HG02759 (cell line): ENCODE measurements at regions not wholly inside any gene's neighbourhood (a gene's known extent, or its start where the extent isn't known, plus 50 kb on each side); places are given as distances from the start of the nearest gene placed in this dataset.
"Not testable (repeated sequence)": the region's sequence is repeated elsewhere in the genome, so short reads cannot be mapped to it uniquely, and the experiment has no call there.

ENCODE experiments used
- ATAC-seq: cut with Tn5 transposase; IDR thresholded peaks from one replicate; pipeline ENCODE4 v1.9.1; 2021; ENCODE audit warnings: mild to moderate bottlenecking, moderate library complexity; ENCODE audit not compliant: unreplicated experiment

DNA sequence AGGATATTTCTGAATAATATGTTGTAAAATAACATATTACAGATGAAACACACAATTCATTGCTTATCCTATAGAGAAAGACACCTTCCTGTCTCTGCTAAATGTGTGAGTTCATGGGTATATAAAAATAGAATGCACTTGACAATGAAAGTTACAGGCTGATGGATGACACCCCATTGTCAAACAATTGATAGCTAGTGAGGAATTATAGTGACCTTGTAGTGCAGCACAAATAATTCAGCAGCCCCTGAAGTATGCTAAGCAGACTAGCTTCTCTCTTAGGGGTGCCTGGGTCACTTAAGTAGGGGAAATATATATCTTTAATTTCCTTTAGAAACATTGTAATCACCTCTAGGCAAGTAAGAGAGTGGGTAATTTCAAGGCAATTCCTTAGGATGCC lies 826.2 kb downstream of the CDH8 start:
- ATAC-seq = no peak

DNA sequence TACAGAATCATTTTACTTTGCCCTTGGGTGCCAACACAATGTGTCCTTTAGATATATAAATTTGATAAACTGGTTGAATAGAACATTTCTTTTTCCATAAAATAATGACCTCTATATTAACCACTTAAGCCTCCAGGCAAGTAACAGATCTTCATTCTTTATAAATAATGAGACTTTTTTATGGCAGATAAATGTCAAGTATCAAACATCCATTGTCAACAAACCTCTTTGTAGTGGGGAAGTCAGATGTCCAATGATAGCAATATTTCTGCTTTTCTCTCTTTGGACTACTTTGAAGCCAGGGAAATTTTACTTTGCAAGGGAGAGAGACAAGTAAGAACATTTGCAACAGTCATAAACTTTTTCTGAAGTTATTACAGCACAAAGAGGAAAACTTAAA lies 841.2 kb downstream of the CDH8 start:
- no peak for ATAC-seq

DNA sequence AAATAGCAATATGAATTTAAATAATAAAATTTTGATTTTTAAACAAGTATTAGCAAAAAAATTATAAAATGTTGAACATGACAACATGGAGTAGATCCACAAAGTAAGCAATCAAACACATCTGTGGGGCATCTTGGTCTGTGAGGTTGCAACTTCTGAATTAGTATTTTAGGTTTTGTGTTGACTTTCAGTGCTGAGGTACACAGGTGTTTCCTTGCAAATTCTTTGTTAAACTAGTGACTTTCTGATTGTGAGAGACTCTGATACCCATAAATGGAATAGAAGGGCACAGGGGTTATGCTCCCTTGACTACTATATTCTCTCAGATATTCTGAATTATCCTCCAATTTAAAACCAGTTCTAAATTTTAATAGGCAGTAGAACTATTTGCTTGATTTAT lies 841.7 kb downstream of the CDH8 start:
- no peak for ATAC-seq

DNA sequence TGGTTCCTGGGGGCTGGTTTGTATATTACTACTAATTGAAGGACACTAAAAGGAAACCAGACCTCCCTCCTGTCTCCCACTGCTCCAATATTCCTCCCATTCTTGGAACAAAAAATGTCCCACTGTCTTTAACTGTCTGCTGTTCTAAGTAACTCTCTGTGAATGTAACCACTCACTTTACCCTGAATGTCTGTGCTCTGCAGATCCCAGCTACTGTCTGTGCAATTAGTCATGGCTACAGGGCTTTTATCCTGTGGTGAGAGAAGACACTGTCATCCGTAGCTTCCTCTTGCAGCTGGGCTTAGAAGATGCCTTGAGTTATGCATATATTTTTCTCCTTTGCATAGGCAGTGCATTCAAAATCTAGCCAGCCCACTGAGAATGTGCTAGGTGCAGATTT lies 853.8 kb downstream of the CDH8 start:
- no peak for ATAC-seq

DNA sequence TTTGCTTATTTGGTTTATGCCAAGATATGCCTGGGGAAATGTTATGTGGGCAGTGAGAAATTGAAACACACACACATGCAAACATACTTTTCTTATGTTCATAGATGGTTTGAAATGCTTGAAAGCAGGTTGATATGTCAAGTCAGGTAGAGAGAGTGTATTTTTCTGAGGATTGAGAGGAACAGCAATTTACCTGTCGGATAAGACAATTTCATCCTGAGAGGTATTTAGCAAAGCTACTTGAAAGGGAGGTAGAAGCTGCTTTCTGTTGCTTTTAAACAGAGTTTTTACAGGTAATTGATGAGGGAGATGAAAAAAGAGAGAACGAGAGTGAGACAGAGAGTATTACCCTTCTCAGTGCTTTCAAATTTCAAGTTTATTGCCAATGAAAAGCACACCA lies 854.3 kb downstream of the CDH8 start:
- no peak for ATAC-seq

DNA sequence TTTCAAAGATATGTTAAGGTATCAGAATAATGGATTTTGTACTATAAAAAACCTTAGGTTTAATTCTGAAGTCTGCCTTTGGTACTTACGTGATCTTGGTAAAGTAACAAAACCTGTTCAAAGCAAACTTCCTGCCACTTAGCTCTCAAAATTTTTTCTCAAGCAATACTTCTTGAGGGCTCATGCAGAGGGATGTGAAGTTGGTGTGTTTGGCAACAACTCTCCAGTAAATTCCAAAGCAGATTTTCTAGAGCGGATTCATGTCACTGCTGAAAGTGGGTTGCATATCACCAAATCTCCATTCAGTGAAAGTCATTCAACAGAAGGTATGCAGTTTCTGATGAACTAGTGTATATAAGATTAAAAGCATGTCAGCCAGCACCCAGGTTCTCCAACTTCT lies 856.7 kb downstream of the CDH8 start:
- ATAC-seq = no peak

DNA sequence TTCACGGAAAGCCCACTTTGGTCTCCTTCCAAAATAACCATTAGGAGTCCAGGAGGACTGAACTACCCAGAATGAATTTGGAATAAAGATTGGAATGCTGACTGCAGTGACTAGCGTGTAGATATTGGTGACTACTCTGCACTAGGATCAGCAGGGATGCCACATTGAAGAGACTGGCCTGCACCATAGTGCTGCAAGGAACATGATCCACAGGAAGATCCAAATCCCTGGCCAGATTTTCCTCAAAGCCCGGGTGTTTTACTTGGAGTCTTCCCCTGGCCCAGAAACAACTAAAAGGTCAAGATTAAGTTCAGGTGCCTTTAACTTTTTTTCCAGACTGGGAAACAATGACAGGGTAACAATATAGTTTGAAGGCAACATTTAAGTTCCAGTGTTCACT lies 870.4 kb downstream of the CDH8 start:
- ATAC-seq = no peak

DNA sequence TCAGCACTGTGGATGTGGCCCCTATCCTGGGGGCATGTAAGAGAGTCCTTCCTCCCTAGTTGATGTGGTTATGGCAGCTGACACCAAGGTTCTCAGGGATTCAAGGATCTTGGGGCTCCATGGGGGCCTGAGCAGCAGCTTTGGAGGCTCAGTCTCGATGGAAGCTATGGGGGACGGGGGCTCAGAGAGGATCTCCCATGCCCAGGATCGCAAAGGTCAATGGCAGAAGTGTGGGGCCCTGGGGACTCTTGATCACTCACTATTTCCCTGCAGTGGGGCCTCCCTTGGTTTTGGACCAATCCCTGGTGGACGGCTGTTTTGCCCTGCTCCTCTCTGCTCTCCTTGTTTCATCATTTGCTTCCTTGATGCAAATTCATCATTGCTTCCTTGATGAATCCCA lies 885.9 kb downstream of the CDH8 start:
- no peak for ATAC-seq

DNA sequence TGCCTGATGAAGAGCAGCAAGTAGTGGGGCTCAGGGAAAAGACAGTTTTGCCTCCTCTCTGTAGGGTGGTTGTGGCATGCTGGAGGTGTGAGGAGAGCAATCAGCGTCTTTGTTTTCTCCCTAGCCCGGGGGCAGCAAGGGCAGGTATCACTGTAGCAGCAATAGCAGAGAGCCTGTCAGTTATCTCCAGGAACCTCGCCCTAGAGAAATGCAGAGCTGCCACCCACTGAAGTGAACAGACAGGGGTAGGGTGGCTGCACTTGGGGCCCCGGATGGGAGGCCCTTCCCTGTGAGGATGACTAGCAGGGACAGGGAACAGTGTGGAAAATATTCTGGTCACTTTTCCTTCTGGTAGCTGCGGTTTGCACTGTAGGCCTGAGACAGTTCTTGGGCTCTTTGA lies 886.5 kb downstream of the CDH8 start:
- ATAC-seq = no peak

DNA sequence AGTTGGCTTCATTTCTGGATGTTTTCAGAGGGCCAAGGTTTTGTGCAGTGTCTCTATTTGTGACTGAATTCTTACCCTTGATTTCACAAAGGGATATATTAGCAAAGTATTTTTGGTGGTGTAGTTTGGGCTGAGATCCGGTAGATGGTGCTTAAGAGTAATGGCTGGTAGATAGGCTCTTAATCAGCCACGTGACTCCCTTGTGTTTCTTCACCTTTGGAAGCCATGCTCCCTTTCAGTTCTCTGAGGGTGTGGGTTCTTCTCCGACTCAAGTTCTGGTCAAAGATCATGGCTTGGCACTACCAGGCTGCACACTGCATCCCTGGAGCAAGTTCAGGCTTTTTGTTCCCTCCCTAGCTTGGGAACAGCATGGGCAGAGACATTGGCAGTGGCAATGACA lies 887.3 kb downstream of the CDH8 start:
- ATAC-seq = no peak

DNA sequence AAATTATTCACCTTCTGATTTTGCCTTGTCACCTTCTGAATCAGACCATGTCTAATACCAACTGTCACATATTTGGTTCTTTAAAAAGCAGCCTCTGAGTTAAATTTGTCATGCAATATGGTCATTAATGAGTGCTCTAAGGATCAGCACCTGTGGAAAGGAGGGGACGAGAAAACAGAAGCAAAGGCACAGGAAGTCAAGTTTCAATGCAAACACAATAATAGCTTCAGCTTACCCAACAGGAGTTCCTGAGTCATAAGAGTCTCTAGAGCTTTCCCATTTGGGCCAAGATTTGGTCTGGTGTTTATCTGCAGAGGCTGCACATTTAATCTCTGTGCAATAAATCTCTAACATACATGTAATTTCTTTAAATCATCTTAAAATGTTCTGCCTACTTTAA lies 889.8 kb downstream of the CDH8 start:
- no peak for ATAC-seq

DNA sequence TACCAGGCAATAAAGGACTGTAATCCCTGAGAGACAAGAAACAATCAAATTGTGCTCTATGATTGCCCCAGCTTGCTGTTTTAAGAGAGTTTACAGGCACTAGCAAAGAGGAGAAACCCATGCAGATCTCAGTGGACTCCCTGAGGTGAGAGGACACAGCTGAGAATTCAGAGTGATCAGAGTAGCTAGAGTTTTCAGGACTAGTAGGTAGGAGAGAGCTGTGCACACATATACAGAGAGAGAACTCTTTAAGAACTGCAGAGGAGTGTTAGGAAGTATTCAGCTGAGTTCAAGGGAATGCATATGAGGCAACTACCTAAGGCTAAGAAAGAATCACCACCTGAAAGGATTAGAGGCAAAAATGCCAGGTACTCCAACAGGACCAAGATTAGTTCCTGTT lies 904.8 kb downstream of the CDH8 start:
- ATAC-seq = no peak

DNA sequence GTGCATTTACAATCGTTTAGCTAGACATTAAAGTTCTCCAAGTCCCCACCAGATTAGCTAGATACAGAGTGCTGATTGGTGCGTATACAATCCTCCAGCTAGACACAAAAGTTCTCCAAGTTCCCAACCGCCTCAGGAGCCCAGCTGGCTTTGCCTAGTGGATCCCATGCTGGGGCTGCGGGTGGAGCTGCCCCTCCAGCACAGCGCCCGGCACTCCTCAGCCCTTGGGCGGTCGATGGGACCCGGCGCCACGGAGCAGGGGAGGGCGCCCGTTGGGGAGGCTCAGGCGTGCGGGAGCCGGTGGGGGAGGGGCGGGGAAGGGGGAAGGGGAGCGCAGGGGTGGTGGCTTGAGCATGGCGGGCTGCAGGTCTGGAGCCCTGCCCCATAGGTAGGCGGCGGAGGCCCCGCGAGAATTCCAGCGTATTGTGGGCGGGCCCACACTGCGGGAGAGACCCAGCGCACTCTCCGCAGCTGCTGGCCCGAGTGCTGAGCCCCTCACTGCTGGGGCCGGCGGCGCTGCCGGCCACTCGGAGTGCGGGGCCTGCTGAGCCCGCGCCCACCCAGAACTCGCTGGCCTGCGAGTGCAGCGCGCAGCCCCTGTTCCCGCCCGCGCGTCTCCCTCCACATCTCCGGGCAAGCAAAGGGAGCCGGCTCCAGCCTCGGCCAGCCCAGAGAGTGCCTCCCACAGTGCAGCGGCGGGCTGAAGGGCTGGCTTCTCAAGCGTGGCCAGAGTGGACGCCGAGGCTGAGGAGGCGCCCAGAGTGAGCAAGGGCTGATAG lies 907.5 kb downstream of the CDH8 start:
- no peak for ATAC-seq

DNA sequence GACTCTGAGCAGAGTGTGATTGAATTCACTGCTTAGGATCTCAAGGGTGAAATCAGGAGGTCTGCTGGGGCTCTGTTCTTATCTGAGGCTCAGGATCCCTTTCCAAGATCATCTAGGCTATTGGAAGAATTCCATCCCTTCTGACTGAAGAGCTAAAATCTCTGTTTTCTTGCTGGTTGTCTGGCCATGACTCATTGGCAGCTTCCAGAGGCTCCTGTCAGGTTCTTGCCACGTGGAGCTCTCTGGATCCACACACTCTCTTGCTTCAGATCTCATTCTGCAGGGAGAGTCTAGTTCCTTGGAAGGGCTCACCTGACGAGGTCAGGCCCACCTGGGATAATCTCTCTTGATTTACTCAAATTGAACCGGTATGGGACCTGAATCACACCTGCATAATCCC lies 930.7 kb downstream of the CDH8 start:
- ATAC-seq = no peak

DNA sequence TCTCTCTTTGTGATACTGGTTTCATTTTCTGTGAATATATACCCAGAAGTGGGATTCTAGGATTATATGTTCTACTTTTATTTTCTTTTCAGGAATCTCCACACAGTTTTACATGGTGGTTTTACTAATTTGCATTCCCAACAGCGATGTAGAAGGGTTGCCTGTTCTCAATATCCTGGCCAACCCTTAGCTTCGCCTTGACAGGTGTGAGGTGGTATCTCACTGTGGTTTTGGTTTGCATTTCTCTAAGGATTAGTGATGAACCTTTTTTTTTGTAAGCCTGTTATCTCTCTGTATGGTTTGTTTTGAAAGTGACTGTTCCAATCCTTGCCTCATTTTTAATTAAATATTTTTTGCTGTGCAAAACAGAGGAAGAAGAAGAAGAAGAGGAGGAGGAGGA lies 937.7 kb downstream of the CDH8 start:
- no peak for ATAC-seq

DNA sequence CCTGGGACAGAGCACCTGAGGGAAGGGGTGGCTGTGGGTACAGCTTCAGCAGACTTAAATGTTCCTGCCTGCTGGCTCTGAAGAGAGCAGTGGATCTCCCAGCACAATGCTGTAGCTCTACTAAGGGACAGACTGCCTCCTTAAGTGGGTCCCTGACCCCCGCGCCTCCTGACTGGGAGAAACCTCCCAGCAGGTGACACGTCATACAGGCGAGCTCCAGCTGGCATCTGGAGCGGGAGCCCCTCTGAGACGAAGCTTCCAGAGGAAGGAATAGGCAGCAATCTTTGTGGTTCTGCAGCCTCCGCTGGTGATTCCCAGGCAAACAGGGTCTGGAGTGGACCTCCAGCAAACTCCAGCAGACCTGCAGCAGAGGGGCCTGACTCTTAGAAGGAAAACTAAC lies 944.9 kb downstream of the CDH8 start:
- not testable (repeated sequence) for ATAC-seq

DNA sequence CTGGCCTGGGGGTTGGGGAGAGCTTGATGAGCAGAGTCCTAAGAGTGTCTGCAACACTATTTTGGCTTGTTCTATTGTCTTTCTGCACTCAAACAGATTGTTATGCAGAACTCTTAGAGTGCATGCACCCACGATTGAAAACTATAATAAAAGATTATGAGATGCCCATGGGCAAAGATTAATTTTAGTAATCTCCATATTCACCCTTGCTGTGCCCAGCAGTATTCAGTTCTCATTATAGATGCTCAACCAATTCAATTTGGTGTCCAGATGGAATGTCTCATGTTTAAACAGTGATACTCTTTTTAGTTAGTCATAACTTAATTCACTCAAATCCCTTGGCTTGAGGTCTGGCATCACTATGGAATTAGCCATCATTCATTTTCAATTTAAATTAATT lies 952.5 kb downstream of the CDH8 start:
- no peak for ATAC-seq

DNA sequence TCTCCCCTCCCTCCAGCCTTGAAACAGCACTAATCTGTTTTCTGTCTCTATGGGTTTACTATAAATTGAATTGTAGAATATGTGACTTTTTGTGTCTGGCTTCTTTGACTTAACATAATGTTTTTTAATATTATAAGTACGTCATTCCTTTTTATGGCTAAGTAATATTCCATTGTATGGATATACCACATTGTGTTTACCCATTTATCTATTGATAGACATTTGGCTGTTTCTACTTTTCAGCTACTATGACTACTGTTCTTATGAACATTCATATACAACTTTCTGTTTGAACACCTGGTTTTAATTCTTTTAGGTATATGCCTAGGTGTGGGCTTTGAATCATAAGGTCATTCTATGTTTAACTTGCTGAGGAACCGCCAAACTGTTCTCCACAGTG lies 961.9 kb downstream of the CDH8 start:
- no peak for ATAC-seq

DNA sequence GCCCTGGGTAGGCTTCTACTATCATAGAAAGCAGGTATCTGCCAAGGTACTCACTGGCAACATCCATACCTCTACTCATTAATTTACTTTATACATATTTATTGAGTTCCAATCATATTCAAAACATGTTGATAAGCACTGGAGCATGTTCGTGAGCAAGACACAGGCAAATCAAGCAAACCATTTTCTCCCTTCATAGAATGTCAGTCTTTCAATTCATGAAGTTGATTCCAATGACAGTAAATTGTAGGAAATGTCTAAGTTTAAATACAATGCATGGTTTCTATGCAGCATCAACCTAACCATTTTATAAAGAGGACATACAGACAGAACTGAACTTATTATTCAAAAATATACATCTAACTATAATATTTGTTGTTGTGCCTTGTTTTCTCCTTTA lies 978.6 kb downstream of the CDH8 start:
- ATAC-seq = no peak

DNA sequence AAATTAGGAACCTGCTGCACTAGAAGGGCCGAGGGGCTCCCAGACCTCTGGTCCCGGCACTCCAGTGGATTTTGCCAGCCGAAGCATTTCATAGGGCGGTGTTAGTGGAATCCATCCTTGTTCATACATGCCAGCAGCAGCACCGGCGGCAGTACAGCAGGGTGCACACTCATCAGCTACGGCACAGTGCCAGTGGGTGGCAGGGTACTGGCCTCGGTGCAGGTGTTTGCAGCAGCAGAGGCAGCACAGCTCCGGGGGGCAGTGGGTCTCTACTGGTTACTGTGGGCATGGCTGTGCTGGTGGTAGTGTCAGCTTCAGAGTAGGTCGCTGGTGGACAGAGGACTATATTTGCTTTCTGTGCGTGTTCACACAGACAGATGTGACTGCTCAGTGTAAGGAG lies 985.7 kb downstream of the CDH8 start:
- ATAC-seq = no peak

DNA sequence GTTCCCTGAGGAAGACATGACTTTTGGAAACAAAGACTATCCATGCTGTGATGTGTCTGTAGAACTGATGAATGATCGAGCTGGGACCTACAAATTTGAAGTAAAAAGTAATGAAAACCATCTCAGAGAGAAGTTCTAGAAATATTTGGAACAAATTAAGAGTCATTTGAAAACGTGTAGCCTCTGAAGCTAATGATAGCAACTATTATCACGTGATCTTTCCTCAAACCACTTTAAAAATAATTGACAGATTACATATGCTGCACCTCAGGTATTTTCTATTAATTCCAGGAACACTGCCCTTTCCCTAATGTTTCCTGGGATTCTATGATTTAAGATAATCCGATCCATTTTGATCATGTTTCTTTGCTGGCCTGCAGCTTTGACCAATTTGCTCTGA lies 990.3 kb downstream of the CDH8 start:
- no peak for ATAC-seq

DNA sequence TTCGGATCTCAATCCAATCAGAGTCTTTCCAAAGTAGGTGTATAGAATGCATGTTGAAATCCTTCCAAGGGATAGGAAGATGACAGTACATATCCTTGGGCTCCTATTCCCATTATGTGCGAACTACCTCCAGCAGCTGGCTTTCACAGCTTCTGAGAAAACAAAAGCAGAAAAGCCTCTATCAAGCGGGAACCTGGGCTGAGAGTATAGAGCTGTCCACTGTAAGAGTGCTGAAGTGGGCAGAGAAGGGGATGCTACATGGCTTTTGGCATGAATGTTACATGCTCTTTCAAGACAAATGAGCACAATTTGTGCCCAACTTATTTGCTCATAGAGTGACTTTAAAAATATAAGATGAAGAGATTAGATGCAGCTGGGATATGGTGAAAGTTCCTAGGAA lies 993.5 kb downstream of the CDH8 start:
- no peak for ATAC-seq

DNA sequence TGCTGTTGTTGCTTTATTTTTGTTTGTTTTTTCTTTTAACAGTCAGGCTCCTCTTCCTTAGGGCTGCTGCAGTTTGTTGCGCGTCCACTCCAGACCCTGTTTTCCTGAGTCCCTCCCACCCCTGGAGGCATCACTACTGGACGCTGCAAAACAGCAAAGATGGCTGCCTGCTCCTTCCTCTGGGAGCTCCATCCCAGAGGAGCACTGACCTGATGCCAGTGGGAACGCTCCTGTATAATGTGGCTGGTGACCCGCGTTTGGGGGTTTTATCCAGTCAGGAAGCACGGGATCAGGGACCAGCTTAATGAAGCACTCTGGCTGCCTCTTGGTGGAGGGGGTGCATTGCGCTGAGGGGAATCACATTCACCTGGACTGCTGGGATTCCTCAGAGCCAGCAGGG lies 1005.6 kb downstream of the CDH8 start:
- ATAC-seq = no peak
